ENCODE measurements at regions not wholly inside any gene's neighbourhood (a gene's known extent, or its start where the extent isn't known, plus 50 kb on each side); places are given as distances from the start of the nearest gene placed in this dataset.

DNA sequence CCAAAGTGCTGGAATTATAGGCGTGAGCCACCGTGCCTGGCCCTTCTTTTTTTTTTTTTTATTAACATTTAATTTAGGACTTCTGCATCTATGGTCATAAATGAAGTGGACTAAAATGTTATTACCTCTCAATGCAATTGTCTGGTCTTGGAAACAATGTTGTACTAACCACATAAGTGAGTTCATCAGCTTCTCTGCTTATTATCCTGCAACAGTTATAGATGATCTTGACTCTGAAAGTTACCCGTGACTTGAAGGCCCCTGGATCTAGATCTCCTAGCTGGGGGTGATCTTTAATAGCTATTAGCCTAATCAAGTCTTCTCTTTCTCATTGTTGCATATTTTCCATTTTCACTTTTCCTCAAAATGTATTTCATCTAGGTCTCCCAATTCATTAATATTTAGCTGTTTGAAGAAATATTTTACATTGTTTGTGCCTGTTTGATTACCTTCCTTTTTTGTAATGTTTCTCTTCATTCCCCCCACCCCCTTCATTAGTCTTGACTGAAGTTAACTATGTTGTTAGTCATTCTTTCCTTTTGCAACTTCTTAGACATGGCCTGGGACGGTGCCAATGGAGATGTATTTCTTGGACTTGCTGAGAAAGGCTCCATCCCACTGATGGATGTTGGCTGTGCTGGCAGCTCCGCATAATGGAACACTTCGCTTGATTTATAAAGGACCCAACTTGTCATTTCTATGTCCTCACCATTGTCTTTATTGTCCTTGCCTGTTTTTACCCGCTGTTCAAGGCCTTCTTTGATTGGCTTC is 141.6 kb upstream of the RIOK3 start:
- intact Hi-C loops (cut with DNase I), result no loop called here
- Histone ChIP-seq H3K9me3 (no peaks in the 10 kb centered on the region), H3K4me3 (no peak overlapping the region), H3K36me3 (no peaks in the 10 kb centered on the region), H3K27ac (no peak overlapping the region), H3K27me3 (no peaks in the 10 kb centered on the region), H3K4me1 (no peaks in the 10 kb centered on the region)
- whole genome bisulfite sequencing, 2 donors, result 90 to 92% methylated on average over 7 of the region's 7 CpGs
- no peak for DNase-seq
- TF ChIP-seq, protein P1, sequence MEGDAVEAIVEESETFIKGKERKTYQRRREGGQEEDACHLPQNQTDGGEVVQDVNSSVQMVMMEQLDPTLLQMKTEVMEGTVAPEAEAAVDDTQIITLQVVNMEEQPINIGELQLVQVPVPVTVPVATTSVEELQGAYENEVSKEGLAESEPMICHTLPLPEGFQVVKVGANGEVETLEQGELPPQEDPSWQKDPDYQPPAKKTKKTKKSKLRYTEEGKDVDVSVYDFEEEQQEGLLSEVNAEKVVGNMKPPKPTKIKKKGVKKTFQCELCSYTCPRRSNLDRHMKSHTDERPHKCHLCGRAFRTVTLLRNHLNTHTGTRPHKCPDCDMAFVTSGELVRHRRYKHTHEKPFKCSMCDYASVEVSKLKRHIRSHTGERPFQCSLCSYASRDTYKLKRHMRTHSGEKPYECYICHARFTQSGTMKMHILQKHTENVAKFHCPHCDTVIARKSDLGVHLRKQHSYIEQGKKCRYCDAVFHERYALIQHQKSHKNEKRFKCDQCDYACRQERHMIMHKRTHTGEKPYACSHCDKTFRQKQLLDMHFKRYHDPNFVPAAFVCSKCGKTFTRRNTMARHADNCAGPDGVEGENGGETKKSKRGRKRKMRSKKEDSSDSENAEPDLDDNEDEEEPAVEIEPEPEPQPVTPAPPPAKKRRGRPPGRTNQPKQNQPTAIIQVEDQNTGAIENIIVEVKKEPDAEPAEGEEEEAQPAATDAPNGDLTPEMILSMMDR (IDR thresholded peaks at IDR 0.05), result no peak
- no peak for TF ChIP-seq EP300 (IDR thresholded peaks at IDR 0.05)
- no peak for TF ChIP-seq POLR2AphosphoS5 (IDR thresholded peaks at IDR 0.05)
- no peak for TF ChIP-seq POLR2A (IDR thresholded peaks at IDR 0.05)

DNA sequence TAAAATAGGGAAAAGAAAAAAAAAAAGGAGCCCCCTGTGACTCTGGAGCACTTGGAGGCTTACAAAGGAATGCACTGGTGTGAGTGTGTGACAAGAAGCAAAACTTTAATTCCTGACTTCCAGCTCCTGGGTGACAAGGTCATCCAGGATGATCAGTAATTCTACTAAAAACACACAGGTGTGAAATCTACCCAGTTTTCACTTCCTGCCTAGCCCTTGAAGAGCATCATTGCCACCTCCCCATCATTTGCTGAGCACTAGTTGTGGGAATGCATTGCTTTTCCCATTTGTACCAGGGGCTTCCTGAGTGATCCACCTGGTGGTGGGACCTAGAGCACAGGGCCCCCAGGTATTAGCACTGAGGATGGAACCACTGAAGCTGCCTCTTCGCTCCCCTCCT is 139.7 kb upstream of the RIOK3 start:
- TF ChIP-seq POLR2AphosphoS5 (IDR thresholded peaks at IDR 0.05) (no peak), POLR2A (IDR thresholded peaks at IDR 0.05) (no peak), EP300 (IDR thresholded peaks at IDR 0.05) (no peak)
- TF ChIP-seq, protein P1 (IDR thresholded peaks at IDR 0.05), result no peak
- no peak for DNase-seq
- no peak overlapping the region for H3K27ac ChIP-seq
- H3K4me3 ChIP-seq, result no peak overlapping the region
- 98 to 100% methylated on average over 1 of the region's 1 CpG for WGBS, 2 donors
- H3K4me1 ChIP-seq, result no peaks in the 10 kb centered on the region
- intact Hi-C loops (cut with DNase I), result no loop called here
- no peaks in the 10 kb centered on the region for H3K27me3 ChIP-seq
- no peaks in the 10 kb centered on the region for H3K9me3 ChIP-seq
- no peaks in the 10 kb centered on the region for H3K36me3 ChIP-seq

DNA sequence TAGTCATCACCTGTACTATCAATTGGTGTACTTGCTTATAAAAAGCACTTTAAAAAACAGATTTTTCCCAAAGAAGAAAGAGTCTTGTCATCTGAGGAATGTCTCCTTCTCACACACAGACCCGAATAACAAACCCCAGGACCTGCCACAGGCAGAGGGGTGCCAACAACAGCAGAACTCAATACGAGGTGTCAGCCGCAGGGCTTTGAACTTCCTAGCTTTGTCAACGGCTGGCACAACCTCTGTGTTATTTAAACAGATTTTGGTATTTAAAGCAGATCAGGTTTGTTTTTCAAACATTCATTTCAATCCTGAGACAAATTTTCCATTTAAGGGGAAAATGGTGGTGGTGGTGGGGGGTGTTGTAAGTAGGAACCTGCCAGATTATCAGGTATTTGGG is 138.4 kb upstream of the RIOK3 start:
- TF ChIP-seq, protein P1 (IDR thresholded peaks at IDR 0.05), result no peak
- TF ChIP-seq POLR2AphosphoS5 (IDR thresholded peaks at IDR 0.05) (no peak), POLR2A (IDR thresholded peaks at IDR 0.05) (no peak), EP300 (IDR thresholded peaks at IDR 0.05) (no peak)
- Histone ChIP-seq H3K4me1 (no peaks in the 10 kb centered on the region), H3K4me3 (no peak overlapping the region), H3K36me3 (no peaks in the 10 kb centered on the region), H3K9me3 (no peaks in the 10 kb centered on the region), H3K27me3 (no peaks in the 10 kb centered on the region), H3K27ac (no peak overlapping the region)
- intact Hi-C loops (cut with DNase I), result no loop called here
- no peak for DNase-seq
- 90 to 95% methylated on average over 4 of the region's 4 CpGs for WGBS, 2 donors

DNA sequence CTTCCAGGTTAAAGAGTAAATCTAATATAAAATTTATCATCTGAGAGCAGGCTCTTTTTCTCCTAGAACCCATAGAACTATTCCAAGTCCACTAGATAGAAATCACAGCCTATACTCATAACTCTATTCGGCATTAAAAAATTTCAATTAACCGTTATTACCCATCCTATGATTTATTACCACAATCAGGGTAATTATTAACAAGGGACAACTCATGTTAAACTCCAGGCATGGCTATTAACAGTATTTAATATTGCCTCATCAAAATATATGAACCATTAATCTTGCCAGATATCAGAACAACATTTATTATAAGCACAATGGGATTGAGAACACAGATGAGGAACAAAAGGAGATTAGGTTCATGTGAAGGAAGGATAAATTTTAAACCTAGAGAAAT is 136.8 kb upstream of the RIOK3 start:
- intact Hi-C loops (cut with DNase I), result no loop called here
- Histone ChIP-seq H3K4me3 (no peak overlapping the region), H3K27me3 (no peaks in the 10 kb centered on the region), H3K9me3 (no peaks in the 10 kb centered on the region), H3K27ac (no peak overlapping the region), H3K4me1 (no peaks in the 10 kb centered on the region), H3K36me3 (no peaks in the 10 kb centered on the region)
- no peak for DNase-seq
- TF ChIP-seq, protein P1 (IDR thresholded peaks at IDR 0.05), result no peak
- TF ChIP-seq POLR2A (IDR thresholded peaks at IDR 0.05), result no peak
- no peak for TF ChIP-seq EP300 (IDR thresholded peaks at IDR 0.05)
- TF ChIP-seq POLR2AphosphoS5 (IDR thresholded peaks at IDR 0.05), result no peak
- 96% methylated on average over 2 of the region's 2 CpGs for WGBS, 2 donors

DNA sequence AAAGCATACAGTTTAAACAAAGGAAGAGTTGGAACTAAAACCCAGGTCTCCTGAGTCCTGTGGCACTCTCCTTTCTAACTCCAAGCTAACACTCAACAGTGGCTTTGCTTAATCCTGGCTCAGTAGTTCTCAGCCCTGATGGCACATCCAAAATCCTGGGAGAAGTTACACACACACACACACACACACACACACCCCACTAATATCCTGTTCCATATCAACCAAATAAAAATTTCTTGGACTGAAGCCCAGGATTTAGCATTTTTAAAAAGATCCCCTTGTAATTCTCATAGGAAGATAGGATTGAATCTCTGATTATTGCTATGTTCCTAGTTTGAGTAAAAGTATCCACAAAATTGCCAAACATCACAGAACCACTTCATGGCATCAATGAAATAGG is 136.1 kb upstream of the RIOK3 start:
- no peaks in the 10 kb centered on the region for H3K9me3 ChIP-seq
- H3K36me3 ChIP-seq, result no peaks in the 10 kb centered on the region
- intact Hi-C loops (cut with DNase I), result no loop called here
- TF ChIP-seq POLR2AphosphoS5 (IDR thresholded peaks at IDR 0.05) (no peak), EP300 (IDR thresholded peaks at IDR 0.05) (no peak), POLR2A (IDR thresholded peaks at IDR 0.05) (no peak)
- TF ChIP-seq, protein P1 (IDR thresholded peaks at IDR 0.05), result no peak
- no peaks in the 10 kb centered on the region for H3K27me3 ChIP-seq
- H3K4me1 ChIP-seq, result no peaks in the 10 kb centered on the region
- H3K4me3 ChIP-seq, result no peak overlapping the region
- H3K27ac ChIP-seq, result no peak overlapping the region
- DNase-seq, result no peak

Measured in sigmoid colon (tissue), 6 donors.